Kidney (tissue), 13 donors: ENCODE measurements at regions not wholly inside any gene's neighbourhood (a gene's known extent, or its start where the extent isn't known, plus 50 kb on each side); places are given as distances from the start of the nearest gene placed in this dataset.

ENCODE experiments used
- DNase-seq, 5 donors: peaks; one replicate each; pipeline ENCODE4 v3.0.0-alpha.2; 2013 to 2020
- FAIRE-seq: peaks from 2 replicates; lab custom pipeline; 2012; peaks lifted over from hg19 to GRCh38; lab: Jason Lieb, UNC
- H3K27ac ChIP-seq, 2 donors: one replicate each; pipeline ENCODE4 v1.7.0; 2013; ENCODE audit warnings: low read depth in 2 of 2, low read length in 2 of 2, inconsistent platforms in 1 of 2
- H3K27me3 ChIP-seq: one replicate; pipeline ENCODE4 v1.7.1; 2013; ENCODE audit warnings: low read length, inconsistent platforms; ENCODE audit not compliant: control insufficient read depth, insufficient read depth
- H3K36me3 ChIP-seq, 3 donors: one replicate each; pipeline versions ENCODE4 v1.7.0 to v1.7.1; 2013; ENCODE audit warnings: low read length in 3 of 3, control low read depth in 1 of 3, inconsistent platforms in 1 of 3; ENCODE audit not compliant: insufficient read depth in 3 of 3, control insufficient read depth in 2 of 3
- H3K4me1 ChIP-seq, 3 donors: one replicate each; pipeline versions ENCODE4 v1.7.0 to v1.7.1; 2013; ENCODE audit warnings: low read length in 3 of 3, inconsistent platforms in 1 of 3, low read depth in 1 of 3; ENCODE audit not compliant: control insufficient read depth in 2 of 3, insufficient read depth in 2 of 3
- H3K4me3 ChIP-seq, 3 donors: one replicate each; pipeline versions ENCODE4 v1.7.0 to v1.8.1; 2013; ENCODE audit warnings: low read length in 3 of 3, control low read depth in 1 of 3, inconsistent platforms in 1 of 3
- H3K9ac ChIP-seq, 3 donors: one replicate each; pipeline versions ENCODE4 v1.7.0 to v1.7.1; 2013; ENCODE audit warnings: low read length in 3 of 3, control low read depth in 1 of 3, inconsistent platforms in 1 of 3
- H3K9me3 ChIP-seq, 3 donors: one replicate each; pipeline versions ENCODE4 v1.7.0 to v1.7.1; 2013; ENCODE audit warnings: low read length in 3 of 3, control low read depth in 1 of 3, inconsistent platforms in 1 of 3; ENCODE audit not compliant: control insufficient read depth in 2 of 3, insufficient read depth in 1 of 3
- CTCF ChIP-seq: IDR thresholded peaks from 3 replicates; pipeline ENCODE4 v1.5.1; 2012; ENCODE audit warnings: mild to moderate bottlenecking, moderate library complexity, borderline replicate concordance; ENCODE audit not compliant: insufficient read depth; ENCODE audit errors: extremely low read depth
- intact Hi-C: fragments of 100-400 bp; cut with DNase I; formaldehyde crosslinking; loops from one replicate; pipeline ENCODE4 v1.11.1; 2022
- donor health status: control.
- donor health status: control.
- donor health status: control.
- donor health status: control.
- donor health status: control.
- donor health status: DM: yes; HTN: yes; CAD: no.
- donor health status: Normal renal cell carcinoma (clear cell type).

GRCh38 chr6:8831366-8832152 is 396.2 kb upstream of the SLC35B3 start:
- TF ChIP-seq CTCF, result no peak
- intact Hi-C loops, result no loop called here
- no peak overlapping the region for H3K9ac ChIP-seq
- no peaks in the 10 kb centered on the region for H3K36me3 ChIP-seq
- FAIRE-seq (no peak), DNase-seq (no peak)
- H3K9me3 ChIP-seq, result no peaks in the 10 kb centered on the region
- no peak overlapping the region for H3K27ac ChIP-seq
- no peaks in the 10 kb centered on the region for H3K27me3 ChIP-seq
- H3K4me1 ChIP-seq, result no peaks in the 10 kb centered on the region
- no peak overlapping the region for H3K4me3 ChIP-seq

GRCh38 chr6:8830794-8831193 is 395.4 kb upstream of the SLC35B3 start:
- no peak overlapping the region for H3K9ac ChIP-seq
- no peak overlapping the region for H3K4me3 ChIP-seq
- no peaks in the 10 kb centered on the region for H3K9me3 ChIP-seq
- no peaks in the 10 kb centered on the region for H3K36me3 ChIP-seq
- no peak for DNase-seq
- H3K27me3 ChIP-seq, result no peaks in the 10 kb centered on the region
- no peaks in the 10 kb centered on the region for H3K4me1 ChIP-seq
- intact Hi-C loops, result no loop called here
- TF ChIP-seq CTCF, result no peak
- H3K27ac ChIP-seq, result no peak overlapping the region
- no peak for FAIRE-seq

DNA sequence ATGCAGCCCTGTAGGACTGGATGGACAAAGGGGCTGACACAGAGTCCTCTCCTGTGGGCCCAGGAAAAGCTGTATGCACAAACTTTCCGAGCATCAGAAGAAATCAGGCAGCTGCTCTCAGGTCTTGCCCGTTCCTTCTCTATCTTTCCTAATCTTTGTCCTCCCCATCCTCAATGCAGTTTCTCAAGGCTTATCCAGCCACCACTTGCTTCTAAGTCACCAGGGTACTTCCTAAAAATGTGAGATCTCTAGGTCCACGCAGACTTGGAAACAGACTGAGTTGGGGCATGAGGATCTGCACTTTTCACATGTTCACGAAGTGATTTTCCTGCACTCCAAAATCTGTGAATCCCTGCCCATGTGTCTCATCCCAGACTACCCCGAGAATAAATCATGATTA is 394.5 kb upstream of the SLC35B3 start:
- intact Hi-C loops, result no loop called here
- no peak for FAIRE-seq

More for the DNA sequence above, 394.5 kb upstream of the SLC35B3 start:
- Histone ChIP-seq H3K9me3 (no peaks in the 10 kb centered on the region), H3K27me3 (no peaks in the 10 kb centered on the region), H3K4me1 (no peaks in the 10 kb centered on the region), H3K36me3 (no peaks in the 10 kb centered on the region), H3K4me3 (no peak overlapping the region), H3K27ac (no peak overlapping the region), H3K9ac (no peak overlapping the region)
- DNase-seq, result no peak
- TF ChIP-seq CTCF, result no peak
